ENCODE measurements at regions not wholly inside any gene's neighbourhood (a gene's known extent, or its start where the extent isn't known, plus 50 kb on each side); places are given as distances from the start of the nearest gene placed in this dataset.
"Not testable (repeated sequence)": the region's sequence is repeated elsewhere in the genome, so short reads cannot be mapped to it uniquely, and the experiment has no call there.

- DNase-seq (ENCODE audit: low read depth): no peak
Measured at GRCh38 chr16:77067900-77068299, 123.1 kb upstream of the MON1B start.

GRCh38 chr16:77068402-77068801 is 122.6 kb upstream of the MON1B start:
- no peak for DNase-seq (ENCODE audit: low read depth)

GRCh38 chr16:77069929-77070328 is 121.1 kb upstream of the MON1B start:
- DNase-seq (ENCODE audit: low read depth): no peak

- DNase-seq (ENCODE audit: low read depth): no peak
Measured at GRCh38 chr16:77070683-77071082, 120.3 kb upstream of the MON1B start.

GRCh38 chr16:77076839-77077238 is 114.2 kb upstream of the MON1B start:
- no peak for DNase-seq (ENCODE audit: low read depth)

- no peak for DNase-seq (ENCODE audit: low read depth)
Measured at GRCh38 chr16:77077256-77077922, 113.6 kb upstream of the MON1B start.

GRCh38 chr16:77085981-77086380 is 105.0 kb upstream of the MON1B start:
- DNase-seq (ENCODE audit: low read depth): no peak

- no peak for DNase-seq (ENCODE audit: low read depth)
Measured at GRCh38 chr16:77090062-77090461, 100.9 kb upstream of the MON1B start.

- no peak for DNase-seq (ENCODE audit: low read depth)
Measured at GRCh38 chr16:77093309-77093708, 97.7 kb upstream of the MON1B start.

GRCh38 chr16:77093999-77094398 is 97.0 kb upstream of the MON1B start:
- DNase-seq (ENCODE audit: low read depth): no peak

- DNase-seq (ENCODE audit: low read depth): no peak
Measured at GRCh38 chr16:77111056-77111565, 79.9 kb upstream of the MON1B start.

GRCh38 chr16:77112746-77113145 is 78.2 kb upstream of the MON1B start:
- no peak for DNase-seq (ENCODE audit: low read depth)

GRCh38 chr16:77113835-77114234 is 77.2 kb upstream of the MON1B start:
- DNase-seq (ENCODE audit: low read depth): no peak

- DNase-seq (ENCODE audit: low read depth): not testable (repeated sequence)
Measured at GRCh38 chr16:77114361-77114760, 76.6 kb upstream of the MON1B start.

- no peak for DNase-seq (ENCODE audit: low read depth)
Measured at GRCh38 chr16:77116856-77117255, 74.1 kb upstream of the MON1B start.

- DNase-seq (ENCODE audit: low read depth): no peak
Measured at GRCh38 chr16:77117707-77118106, 73.3 kb upstream of the MON1B start.

- no peak for DNase-seq (ENCODE audit: low read depth)
Measured at GRCh38 chr16:77131398-77131797, 59.6 kb upstream of the MON1B start.

- no peak for DNase-seq (ENCODE audit: low read depth)
Measured at GRCh38 chr16:77132051-77132618, 58.9 kb upstream of the MON1B start.

GRCh38 chr16:77133706-77134105 is 57.3 kb upstream of the MON1B start:
- DNase-seq (ENCODE audit: low read depth): no peak

GRCh38 chr16:77137045-77137444 is 53.9 kb upstream of the MON1B start:
- no peak for DNase-seq (ENCODE audit: low read depth)

Measured in GM04503 (cell line).